Fibroblast of mammary gland (primary cell): ENCODE measurements at regions not wholly inside any gene's neighbourhood (a gene's known extent, or its start where the extent isn't known, plus 50 kb on each side); places are given as distances from the start of the nearest gene placed in this dataset.

ENCODE experiments used
- DNase-seq: peaks from one replicate; pipeline ENCODE4 v3.0.0-alpha.2; 2010; ENCODE audit warnings: low read depth
- H3K4me3 ChIP-seq: 2 replicates; pipeline ENCODE4 v1.5.1; 2011; ENCODE audit warnings: low read depth, mild to moderate bottlenecking, low read length, moderate library complexity; ENCODE audit not compliant: control insufficient read depth
- TF ChIP-seq, protein P1 (sequence below): conservative IDR thresholded peaks from 2 replicates; pipeline ENCODE4 v1.5.1; 2011; ENCODE audit warnings: low read depth, low read length, inconsistent platforms; ENCODE audit not compliant: control insufficient read depth, insufficient read depth

DNA sequence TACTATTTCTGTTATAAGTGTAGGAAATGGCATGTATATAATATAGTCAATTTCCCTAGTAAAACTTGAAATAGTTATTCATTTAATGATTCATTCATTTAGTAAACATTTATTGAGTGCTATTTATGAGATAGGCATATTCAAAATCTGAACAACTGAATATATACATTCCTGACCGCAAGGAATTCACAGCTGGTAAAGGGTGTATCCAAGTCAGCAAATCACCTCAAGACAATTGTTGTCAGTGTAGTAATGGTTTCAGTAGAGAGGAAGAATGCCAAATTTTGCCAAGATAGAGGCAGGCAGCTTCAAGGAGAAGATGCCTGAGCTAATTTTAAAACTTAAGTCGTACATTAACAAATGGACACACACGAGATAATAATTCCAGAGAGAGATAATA lies 89.8 kb upstream of the CHST9 start:
- DNase-seq = no peak
- H3K4me3 ChIP-seq = no peak overlapping the region
- TF ChIP-seq, protein P1, sequence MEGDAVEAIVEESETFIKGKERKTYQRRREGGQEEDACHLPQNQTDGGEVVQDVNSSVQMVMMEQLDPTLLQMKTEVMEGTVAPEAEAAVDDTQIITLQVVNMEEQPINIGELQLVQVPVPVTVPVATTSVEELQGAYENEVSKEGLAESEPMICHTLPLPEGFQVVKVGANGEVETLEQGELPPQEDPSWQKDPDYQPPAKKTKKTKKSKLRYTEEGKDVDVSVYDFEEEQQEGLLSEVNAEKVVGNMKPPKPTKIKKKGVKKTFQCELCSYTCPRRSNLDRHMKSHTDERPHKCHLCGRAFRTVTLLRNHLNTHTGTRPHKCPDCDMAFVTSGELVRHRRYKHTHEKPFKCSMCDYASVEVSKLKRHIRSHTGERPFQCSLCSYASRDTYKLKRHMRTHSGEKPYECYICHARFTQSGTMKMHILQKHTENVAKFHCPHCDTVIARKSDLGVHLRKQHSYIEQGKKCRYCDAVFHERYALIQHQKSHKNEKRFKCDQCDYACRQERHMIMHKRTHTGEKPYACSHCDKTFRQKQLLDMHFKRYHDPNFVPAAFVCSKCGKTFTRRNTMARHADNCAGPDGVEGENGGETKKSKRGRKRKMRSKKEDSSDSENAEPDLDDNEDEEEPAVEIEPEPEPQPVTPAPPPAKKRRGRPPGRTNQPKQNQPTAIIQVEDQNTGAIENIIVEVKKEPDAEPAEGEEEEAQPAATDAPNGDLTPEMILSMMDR = no peak

DNA sequence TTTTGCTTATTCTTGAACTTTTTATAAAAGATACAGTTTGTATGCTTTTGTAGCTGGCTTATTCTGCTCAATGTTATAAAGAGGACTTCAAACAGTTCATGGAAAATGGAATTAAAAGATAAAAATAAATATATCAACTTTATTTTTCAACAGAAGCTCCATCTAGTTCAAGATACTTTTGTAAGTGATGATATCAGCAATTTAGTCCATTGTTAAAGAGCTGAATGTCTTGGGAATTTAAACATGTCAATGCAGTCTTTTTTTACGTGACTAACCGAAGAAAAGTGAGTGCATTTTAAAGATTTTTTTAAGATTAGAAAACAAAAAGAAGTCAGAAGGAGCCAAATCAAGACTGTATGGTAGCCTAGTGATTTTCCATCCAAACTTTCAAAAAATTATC lies 85.4 kb upstream of the CHST9 start:
- no peak overlapping the region for H3K4me3 ChIP-seq
- no peak for DNase-seq
- TF ChIP-seq, protein P1 = no peak

DNA sequence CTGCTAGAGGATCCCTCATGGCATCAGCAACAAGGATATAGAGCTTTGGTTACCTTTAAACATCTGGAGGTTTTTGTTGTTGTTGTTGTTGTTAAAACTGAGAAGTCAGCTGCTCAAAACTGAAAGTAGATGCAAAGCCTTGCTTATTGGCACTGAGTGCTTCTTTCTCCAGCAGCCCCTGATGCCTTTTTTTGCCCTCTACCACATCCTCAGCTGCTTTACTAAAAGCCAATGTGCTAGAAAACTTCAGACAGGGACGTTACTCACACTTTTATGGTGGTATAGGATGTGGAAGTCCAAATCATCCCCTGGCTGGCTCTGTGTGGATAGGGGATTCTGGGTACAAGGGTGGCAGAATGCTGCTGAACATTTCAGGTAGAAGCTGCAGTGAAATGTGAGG lies 78.3 kb upstream of the CHST9 start:
- H3K4me3 ChIP-seq = no peak overlapping the region
- no peak for DNase-seq
- TF ChIP-seq, protein P1 = no peak

DNA sequence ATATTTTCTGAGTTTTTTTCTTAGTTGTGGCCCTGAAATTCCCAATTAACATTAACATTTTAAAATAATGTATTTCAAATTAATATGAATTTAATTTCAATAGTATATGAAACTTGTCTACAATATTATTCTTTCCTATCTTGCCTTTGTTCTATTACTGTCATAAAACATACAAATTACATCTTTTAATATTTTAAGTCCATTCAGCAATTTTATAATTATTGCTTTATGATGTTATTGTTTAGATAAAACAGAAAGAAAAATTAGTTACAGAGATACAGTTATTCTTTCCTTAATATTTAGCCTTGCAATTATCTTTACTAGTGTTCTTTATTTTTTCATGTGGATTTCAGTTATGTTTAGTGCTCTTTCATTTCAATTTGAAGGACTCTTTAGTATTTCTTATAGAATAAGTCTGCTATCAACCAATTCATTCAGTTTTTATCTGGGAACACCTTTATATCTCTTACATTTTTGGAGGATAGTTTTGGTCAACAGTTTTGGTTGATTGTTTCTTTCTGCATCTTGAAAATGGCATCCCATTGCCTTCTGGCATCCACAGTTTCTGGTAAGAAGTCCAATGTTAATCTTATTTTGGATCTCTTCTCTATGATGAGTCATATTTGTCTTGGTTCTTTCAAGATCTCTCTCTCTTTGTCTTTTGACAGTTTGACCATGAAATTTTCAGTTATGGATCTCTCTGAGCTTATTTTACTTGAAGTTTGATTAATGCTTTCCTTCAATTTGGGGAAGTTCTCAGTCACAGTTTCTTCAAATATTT lies 76.9 kb upstream of the CHST9 start:
- TF ChIP-seq, protein P1 = no peak
- no peak overlapping the region for H3K4me3 ChIP-seq

DNA sequence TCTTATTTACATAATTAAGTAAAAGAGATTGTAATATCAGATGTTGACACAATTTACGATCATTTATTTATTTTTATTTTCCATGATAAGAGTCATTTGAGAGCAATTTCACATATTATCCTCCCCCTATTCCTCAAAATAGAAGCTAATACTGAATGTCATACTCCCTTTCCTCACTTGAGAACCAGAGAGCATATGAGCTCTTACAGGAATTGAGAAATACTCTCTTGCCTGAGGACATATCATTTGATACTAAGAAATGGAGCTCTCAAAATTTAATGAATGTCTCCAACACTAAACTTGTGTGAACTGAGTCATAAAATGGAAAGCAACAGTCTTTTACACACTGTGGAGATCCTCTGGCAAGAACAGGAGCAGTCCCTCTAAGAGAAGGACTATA lies 68.5 kb upstream of the CHST9 start:
- TF ChIP-seq, protein P1 = no peak
- H3K4me3 ChIP-seq = no peak overlapping the region
- no peak for DNase-seq

More for the DNA sequence above, 76.9 kb upstream of the CHST9 start:
- DNase-seq = no peak

DNA sequence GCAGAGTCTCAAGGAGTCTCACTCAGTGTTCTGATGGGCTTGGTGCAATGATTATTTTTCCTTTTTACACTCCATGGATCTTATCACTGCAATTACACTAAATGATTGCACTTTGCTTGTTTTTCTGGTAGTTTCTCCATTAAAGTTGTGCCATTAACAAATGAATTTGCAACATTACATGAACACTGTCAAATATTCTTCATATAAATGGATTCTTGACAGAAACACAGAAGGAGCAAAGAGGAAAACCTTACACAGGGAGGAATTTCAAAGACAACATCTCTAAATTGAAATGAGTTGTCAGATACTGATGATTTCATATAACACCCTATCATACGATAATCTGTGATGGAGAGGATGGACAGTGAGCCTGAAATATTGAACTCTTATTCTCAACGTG lies 65.4 kb upstream of the CHST9 start:
- TF ChIP-seq, protein P1 = no peak
- no peak overlapping the region for H3K4me3 ChIP-seq
- no peak for DNase-seq
